Endothelial cell (in vitro differentiated cells): ENCODE measurements at regions not wholly inside any gene's neighbourhood (a gene's known extent, or its start where the extent isn't known, plus 50 kb on each side); places are given as distances from the start of the nearest gene placed in this dataset.
A peak's percentile ranks its signal among the peaks of the same experiment; 100 is the strongest.

ENCODE experiments used
- DNase-seq: peaks from one replicate; pipeline ENCODE4 v3.0.0; 2021; ENCODE audit warnings: low spot score
- H3K27ac Mint-ChIP-seq: one replicate; pipeline ENCODE4 v1.8.0; 2021; ENCODE audit warnings: mixed read lengths, inconsistent platforms; ENCODE audit not compliant: unreplicated experiment
- H3K27me3 Mint-ChIP-seq: one replicate; pipeline ENCODE4 v1.8.0; 2021; ENCODE audit warnings: mild to moderate bottlenecking, moderate library complexity, mixed read lengths, inconsistent platforms; ENCODE audit not compliant: unreplicated experiment
- H3K36me3 Mint-ChIP-seq: one replicate; pipeline ENCODE4 v1.8.0; 2021; ENCODE audit warnings: mild to moderate bottlenecking, low read depth, mixed read lengths, inconsistent platforms; ENCODE audit not compliant: unreplicated experiment
- H3K4me1 Mint-ChIP-seq: one replicate; pipeline ENCODE4 v1.8.0; 2021; ENCODE audit warnings: mild to moderate bottlenecking, mixed read lengths, inconsistent platforms; ENCODE audit not compliant: unreplicated experiment
- H3K4me3 Mint-ChIP-seq: one replicate; pipeline ENCODE4 v1.8.0; 2021; ENCODE audit warnings: mild to moderate bottlenecking, mixed read lengths, inconsistent platforms; ENCODE audit not compliant: unreplicated experiment
- H3K9me3 Mint-ChIP-seq: one replicate; pipeline ENCODE4 v1.8.0; 2021; ENCODE audit warnings: mixed read lengths, inconsistent platforms; ENCODE audit not compliant: unreplicated experiment
- CTCF ChIP-seq: fragments of 200-600 bp; sonication (generic); IDR thresholded peaks from one replicate; pipeline ENCODE4 v1.5.0; 2021; ENCODE audit warnings: antibody characterized with exemption; ENCODE audit not compliant: unreplicated experiment

GRCh38 chr21:30081506-30081905, 85.1 kb downstream of the CLDN17 start:
- Mint-ChIP-seq H3K36me3 (peaks cover 6% of the 10 kb centered on the region), H3K9me3 (no peaks in the 10 kb centered on the region), H3K4me3 (no peak overlapping the region), H3K4me1 (no peaks in the 10 kb centered on the region), H3K27ac (no peak overlapping the region), H3K27me3 (peaks cover 1% of the 10 kb centered on the region)
- DNase-seq = no peak
- no peak for TF ChIP-seq CTCF

- Mint-ChIP-seq H3K4me1 (no peaks in the 10 kb centered on the region), H3K27ac (no peak overlapping the region), H3K4me3 (no peak overlapping the region), H3K27me3 (no peaks in the 10 kb centered on the region), H3K9me3 (no peaks in the 10 kb centered on the region), H3K36me3 (peaks cover 10% of the 10 kb centered on the region)
- peak; percentile 52 for DNase-seq
- peak; percentile 14 for TF ChIP-seq CTCF
Observed at GRCh38 chr21:30072496-30072895, 94.1 kb downstream of the CLDN17 start.

- no peak for TF ChIP-seq CTCF
- no peak for DNase-seq
- no peak overlapping the region for H3K4me3 Mint-ChIP-seq
- H3K9me3 Mint-ChIP-seq = no peaks in the 10 kb centered on the region
- peaks cover 4% of the 10 kb centered on the region for H3K4me1 Mint-ChIP-seq
- H3K27me3 Mint-ChIP-seq = no peaks in the 10 kb centered on the region
- H3K27ac Mint-ChIP-seq = no peak overlapping the region
- H3K36me3 Mint-ChIP-seq = no peaks in the 10 kb centered on the region
Observed at GRCh38 chr21:30058928-30059327, 107.7 kb downstream of the CLDN17 start.

GRCh38 chr21:30057108-30057507, 109.5 kb downstream of the CLDN17 start:
- peaks cover 4% of the 10 kb centered on the region for H3K4me1 Mint-ChIP-seq
- no peak for DNase-seq
- H3K27ac Mint-ChIP-seq = no peak overlapping the region
- H3K36me3 Mint-ChIP-seq = no peaks in the 10 kb centered on the region
- no peak overlapping the region for H3K4me3 Mint-ChIP-seq
- H3K27me3 Mint-ChIP-seq = no peaks in the 10 kb centered on the region
- TF ChIP-seq CTCF = no peak
- no peaks in the 10 kb centered on the region for H3K9me3 Mint-ChIP-seq

GRCh38 chr21:30048570-30048969, 108.8 kb upstream of the GRIK1 start:
- TF ChIP-seq CTCF = no peak
- Mint-ChIP-seq H3K4me1 (no peaks in the 10 kb centered on the region), H3K9me3 (no peaks in the 10 kb centered on the region), H3K27me3 (no peaks in the 10 kb centered on the region), H3K27ac (no peak overlapping the region), H3K36me3 (no peaks in the 10 kb centered on the region), H3K4me3 (no peak overlapping the region)
- DNase-seq = no peak
